ENCODE measurements at regions not wholly inside any gene's neighbourhood (a gene's known extent, or its start where the extent isn't known, plus 50 kb on each side); places are given as distances from the start of the nearest gene placed in this dataset.

DNA sequence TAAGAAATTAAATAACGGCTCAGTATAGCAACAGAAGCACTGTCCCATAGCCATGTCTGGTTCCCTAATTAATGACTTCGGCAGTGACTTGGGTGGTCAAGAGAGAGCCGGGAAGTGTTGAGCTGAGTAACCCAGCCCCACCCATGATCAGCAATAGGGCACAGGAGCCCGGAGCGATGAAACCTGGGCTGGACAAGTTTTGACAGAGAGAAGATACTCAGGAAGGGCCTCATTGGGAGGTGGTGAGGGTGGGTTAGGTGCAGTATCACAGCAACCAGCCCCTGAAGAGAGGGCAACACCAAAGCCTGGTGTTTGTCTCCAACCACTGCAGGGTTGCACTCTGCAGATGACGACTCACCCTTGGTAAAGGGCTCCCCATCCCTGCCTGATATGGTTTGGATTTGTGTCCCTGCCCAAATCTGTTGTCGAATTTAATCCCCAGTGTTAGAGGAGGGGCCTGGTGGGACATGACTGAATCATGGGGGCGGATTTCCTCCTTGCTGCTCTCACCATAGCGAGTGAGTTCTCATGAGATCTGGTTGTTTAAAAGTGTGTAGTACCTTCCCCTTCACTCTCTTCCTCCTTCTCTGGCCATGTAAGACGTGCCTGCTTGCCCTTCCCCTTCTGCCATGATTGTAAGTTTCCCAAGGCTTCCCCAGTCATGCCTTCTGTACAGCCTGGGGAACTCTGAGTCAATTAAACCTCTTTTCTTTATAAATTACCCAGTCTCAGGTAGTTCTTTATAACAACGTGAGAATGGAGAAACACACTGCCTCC, 124.9 kb upstream of the MED13L start:
- DNase-seq (ENCODE audit: low read depth): no peak

DNA sequence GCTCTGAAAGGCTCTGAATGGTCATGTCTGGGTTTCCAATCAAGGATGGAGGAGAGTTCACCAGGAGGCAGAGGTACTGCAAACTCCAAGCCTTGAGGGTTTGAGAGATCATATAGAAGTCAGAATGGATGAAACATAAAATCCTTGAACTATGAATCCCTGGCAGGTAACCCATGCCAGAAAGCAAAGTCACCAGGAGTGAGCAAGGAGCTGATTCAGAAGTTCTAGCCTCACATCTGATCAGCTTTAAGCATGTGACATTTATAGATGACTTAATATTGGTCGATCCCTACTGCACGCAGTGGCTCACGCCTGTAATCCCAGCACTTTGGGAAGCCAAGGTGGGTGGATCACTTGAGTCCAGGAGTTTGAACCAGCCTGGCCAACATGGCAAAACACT, 126.1 kb upstream of the MED13L start:
- no peak for DNase-seq (ENCODE audit: low read depth)

DNA sequence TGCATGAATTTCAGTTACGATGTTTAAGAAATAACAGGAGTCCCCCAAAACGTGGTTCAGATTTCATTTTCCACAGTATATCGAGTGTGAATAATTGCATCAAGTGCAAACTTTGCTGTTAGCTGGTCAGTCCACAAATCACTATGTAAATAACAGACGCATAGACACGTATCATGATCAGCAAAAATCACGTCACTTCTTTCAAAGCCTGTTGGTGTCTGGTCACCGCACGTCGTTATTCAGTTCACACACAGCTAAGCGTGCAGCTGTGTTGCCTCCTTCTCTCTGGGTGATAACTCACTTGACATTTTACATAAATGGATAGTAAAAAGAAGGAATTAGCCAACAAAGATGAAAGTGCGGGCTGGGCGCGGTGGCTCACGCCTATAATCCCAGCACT, 126.8 kb upstream of the MED13L start:
- no peak for DNase-seq (ENCODE audit: low read depth)

DNA sequence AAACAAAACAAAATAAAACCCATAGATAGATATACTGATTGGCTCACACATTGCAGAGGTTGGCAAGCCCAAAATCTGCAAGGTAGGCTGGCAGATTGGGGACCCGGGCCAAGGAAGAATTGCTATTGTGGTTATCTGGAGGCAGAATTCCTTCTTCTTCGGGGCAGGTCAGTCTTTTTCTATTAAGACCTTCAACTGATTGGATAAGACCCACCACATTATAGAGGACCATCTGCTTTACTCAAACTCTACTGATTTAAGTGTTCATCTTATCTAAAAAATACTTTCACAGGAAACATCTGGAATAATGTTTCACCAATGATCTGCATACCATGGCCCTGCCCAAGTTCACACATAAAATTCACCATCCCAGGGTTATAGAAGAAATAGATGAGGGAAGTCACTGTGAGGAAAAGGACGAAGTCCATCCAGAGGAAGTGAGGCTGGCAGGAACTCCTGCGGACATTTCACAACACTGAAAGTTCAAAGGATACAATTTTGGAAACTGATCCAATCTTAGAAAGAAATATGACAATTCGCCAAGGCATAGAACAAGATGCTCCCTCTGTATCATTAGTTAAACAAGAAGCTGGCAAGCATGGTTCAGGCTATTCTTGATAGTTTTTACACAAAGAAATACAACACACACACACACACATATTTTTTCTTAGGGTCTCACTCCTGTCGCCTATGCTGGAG, 127.6 kb upstream of the MED13L start:
- no peak for DNase-seq (ENCODE audit: low read depth)

DNA sequence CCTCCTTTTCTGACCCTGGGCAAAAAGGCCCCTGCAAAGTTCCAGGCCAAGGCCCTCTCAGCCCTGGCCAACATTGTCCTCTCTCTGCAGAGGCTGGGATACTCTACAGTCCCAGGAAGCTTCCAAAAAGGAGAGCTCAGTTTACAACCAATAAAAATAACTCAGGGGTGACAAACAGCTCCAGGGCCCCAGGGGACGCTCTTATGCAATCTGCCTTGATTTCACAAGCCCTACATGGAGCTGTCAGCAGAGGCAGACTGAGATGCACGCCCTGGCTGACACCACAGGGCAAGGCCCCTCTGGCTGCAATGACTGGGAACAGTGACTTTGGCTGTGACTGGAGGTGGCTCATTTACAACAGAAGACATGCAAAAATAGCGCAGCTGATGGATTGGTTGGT, 129.0 kb upstream of the MED13L start:
- no peak for DNase-seq (ENCODE audit: low read depth)

DNA sequence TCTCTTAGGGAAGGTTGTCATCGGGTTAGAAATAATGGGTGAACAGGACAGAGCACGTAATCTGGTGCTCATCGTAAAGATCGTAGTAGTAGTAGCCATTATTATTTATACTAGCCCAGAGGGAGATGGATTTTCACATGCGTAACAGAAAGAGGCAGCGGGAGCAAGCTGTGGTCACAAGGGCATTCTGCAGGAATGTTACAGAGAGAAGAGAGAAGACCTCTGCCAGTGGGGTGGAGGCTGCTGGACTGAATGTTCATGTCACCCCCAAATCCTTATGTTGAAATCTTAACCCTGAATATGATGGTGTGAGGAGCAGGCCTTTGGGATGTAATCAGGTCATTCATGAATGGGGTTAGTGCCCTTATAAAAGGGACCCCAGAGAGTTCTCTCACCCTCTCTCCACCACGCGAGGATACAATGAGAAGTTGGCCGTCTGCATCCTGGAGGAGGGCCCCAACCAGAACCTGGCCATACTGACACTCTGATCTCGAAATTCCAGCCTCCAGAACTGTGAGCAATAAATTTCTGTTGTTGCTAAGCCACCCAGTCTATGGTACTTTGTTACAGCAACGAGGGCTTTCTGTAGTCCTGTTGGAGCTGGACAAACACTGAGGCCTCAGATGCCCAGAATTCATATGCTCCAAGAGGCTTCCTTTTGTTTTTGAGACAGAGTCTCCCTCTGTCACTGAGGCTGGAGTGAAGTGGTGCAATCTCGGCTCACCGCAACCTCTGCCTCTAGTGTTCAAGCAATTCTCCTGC, 131.2 kb upstream of the MED13L start:
- no peak for DNase-seq (ENCODE audit: low read depth)

DNA sequence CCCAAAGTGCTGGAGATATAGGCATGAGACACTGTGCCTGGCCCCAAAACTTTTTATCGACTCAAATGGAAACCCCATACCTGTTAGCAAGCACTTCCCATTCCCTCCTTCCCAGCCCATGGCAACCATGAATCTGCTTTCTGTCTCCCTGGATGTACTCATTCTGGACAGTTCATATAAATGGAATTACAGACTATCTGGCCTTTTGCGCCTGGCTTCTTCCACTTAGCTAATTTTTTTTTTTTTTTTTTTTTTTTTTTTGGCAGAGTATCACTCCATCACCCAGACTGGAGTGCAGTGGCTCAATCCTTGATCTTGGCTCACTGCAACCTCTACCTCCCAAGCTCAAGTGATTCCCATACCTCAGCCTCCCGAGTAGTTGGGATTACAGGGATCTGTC, 134.5 kb upstream of the MED13L start:
- no peak for DNase-seq (ENCODE audit: low read depth)

DNA sequence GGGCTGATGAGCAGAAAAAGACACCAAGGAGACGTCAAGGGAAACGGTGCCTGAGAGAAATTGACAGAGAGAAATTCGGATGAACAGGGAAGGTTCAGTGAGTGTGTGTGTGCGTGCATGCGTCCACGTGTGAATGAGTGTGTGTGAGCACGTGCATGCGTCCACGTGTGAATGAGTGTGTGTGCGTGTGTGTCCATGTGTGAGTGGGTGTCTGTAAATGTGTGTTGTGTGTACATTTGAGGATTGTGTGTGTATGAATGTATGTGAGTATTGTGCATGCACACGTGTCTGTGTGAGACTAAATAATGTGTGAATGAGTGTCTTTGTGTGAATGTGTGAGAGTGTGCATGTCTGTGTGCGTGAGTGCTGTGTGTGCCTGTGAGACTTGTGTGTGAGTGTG, 137.4 kb upstream of the MED13L start:
- DNase-seq (ENCODE audit: low read depth): no peak

DNA sequence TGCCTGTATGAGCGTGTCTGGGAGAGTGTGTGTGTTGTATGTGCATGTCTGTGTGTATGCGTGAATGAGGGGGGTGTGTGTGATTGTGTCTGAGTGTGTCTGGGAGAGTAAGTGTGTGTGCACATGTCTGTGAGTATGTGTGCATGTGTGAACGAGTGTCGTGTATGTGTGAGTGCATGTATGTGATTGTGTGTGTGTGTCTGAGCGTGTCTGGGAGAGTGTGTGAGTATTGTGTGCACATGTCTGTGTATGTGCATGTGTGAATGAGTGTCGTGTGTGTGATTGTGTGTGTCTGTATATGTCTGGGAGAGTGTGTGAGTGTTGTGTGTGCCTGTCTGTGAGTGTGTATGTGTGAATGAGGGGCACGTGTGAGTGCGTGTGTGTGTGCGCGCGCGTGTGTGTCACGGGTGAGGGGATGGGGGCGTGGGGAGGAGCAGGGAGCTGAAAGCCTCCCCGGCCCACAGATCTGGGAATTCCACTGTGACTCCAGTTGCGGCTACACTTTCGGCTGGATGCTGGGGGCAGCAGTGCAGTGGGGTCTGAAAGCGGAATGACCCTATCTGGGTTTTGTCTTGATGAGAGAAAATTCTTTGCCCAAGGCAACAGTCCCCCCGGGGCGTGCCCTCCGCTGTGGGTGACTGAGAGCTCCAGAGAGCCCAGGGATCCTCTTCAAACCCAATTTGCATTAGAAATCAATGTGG, 138.1 kb upstream of the MED13L start:
- no peak for DNase-seq (ENCODE audit: low read depth)

DNA sequence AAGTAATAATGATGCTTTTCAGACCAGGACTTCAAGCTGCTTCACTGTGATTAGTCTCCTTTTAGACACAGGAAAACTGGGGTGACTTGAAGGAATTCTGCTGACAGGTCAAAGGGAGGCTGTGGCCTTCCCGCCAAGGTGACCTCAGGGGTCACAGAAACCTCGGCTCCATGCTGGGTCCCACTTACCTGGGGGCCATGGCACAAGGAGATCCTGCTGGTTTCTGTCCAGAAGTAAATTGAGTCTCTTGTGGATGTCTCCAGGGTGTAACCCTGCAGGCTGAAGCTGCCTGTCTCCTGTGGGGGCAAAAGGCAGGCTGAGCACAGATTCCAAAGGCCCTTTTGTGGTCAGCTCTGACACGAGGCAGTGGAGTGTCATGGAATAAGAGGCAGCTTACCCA, 138.7 kb upstream of the MED13L start:
- DNase-seq (ENCODE audit: low read depth): no peak

DNA sequence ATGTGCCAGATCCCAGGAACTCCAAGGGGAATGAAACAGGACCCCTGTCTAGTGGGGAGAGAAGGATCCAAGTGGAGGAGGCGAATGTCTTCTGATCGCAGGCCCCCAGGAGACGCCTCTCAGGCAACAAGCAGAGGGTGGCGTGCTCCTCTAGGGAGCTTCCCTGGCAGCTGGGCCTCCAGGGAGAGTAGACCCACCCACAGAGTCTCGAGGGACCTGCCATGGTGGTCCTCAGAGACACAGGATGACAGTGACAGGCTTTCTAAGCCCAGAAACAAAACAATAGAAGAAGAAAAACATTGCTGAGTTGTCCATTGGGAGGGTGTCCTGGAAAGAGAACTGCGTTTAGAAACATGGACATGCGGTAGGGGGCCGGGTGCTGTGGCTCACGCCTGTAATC, 140.6 kb upstream of the MAP1LC3B2 start:
- no peak for DNase-seq (ENCODE audit: low read depth)

DNA sequence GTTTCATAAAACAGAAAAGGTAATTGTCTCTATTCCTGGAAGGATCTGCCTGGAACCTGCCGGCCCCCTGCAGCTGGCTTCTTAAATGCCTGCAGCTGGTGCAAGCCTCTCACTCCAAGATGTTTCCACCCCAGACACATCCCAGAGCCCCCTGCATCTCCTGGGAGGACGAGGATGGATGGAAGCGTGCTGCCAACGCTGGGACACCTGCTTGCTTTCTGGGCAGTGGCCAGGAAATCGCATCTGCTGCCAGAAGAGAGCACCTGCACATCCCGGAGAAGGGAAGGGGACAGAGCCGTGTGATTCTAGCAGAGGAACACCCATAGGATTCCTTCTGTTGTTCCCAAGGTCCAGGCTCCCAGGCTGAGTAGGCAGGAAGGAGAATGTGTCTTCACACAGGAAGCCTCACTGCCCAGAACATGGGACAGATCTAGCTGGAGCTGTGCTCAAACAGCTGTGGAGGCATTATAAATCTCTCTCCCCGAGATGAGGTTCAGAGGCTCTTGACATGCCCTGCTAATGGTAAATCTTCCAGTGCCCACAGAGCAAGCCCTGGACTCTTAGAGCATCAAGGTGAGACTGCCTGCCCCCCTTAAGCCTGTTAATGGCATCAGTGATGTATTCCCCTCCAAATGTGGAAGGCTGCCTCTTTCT, 138.8 kb upstream of the MAP1LC3B2 start:
- DNase-seq (ENCODE audit: low read depth): no peak

DNA sequence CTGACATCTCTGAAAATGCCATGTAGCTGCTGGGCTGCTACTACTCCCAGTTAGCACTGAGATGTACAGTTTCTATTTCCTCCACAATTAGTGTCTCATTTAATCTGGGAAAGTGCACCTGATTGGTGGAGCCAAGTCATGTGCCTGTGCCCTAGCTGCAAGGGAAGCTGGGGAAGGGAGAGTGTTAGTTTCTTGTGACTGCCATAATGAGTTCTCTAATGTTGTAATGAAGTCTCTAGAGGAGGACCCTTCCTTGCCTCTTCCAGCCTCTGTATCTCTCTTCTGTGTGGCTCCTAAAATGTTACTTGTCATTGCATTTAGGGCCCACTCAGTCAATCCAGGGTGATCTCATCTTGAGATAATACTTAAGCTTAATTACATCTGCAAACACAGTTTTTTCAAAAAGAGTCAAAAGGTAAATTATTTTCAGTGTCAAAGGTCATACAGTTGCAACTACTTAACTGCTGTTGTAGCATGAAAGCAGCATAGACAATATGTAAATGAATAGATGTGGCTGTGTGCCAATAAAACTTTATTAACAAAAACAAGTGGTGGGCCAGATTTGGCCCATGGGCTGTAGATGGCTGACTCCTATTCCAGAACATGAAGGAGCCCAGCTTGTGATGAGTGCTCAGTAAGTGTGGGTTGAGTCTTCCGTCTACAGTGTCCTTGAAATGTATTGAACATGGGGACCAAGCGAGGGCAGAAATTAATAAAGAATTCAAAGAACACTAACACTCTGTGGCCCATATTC, 137.2 kb upstream of the MAP1LC3B2 start:
- DNase-seq (ENCODE audit: low read depth): no peak

DNA sequence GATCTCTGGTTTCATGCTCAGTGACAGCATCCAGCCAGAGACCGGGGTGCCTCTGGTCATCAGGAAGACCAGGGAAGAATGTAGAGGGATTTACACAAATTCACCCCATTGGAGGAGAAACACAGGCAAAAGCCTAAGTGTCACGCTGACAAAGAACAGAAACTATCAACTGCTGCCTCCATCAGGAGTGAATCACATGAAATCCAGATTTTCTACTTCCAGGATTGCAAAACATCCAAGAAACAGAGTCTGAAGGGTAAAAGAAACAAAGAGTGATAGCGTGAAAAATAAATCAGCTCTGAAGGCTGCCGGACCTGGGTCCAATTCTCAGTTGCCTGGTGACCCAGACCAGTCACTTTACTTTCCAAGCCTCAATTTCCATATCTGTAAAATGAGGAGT, 136.1 kb upstream of the MAP1LC3B2 start:
- DNase-seq (ENCODE audit: low read depth): no peak

DNA sequence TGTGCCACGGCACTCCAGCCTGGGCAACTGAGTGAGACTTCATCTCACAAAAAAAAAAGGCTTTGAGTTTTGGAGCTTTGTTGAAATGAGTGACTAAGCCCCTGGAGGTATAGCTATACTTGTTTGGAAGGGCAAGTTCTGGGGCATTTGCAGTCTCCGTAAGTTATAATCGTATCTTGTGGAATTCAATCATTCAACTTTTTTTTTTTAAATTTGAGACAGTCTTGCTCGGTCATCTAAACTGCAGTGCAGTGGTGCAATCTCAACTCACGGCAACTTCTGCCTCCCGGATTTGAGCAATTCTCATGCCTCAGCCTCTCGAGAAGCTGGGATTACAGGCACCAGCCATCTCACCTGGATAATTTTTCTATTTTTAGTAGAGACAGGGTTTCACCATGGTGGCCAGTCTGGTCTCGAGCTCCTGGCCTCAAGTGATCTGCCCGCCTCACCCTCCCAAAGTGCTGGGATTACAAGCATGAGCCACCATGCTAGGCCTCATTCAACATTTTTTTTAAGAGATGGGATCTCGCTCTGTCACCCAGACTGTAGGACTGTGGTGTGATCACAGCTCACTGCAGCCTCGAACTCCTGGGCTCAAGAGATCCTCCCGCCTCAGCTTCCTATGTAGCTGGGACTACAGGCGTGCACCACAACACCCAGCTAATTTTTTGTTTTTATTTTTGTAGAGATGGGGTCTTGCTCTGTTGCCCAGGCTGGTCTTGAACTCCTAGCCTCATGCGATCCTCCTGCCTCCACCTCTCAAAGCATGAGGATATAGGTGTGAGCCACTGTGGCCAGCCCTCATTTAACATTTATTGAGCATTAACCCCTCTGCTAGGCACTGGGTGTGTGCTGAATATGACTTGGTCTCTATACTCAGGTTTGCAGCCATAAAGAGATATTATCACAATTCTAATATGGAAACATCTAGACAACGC, 133.7 kb upstream of the MAP1LC3B2 start:
- DNase-seq (ENCODE audit: low read depth): no peak

DNA sequence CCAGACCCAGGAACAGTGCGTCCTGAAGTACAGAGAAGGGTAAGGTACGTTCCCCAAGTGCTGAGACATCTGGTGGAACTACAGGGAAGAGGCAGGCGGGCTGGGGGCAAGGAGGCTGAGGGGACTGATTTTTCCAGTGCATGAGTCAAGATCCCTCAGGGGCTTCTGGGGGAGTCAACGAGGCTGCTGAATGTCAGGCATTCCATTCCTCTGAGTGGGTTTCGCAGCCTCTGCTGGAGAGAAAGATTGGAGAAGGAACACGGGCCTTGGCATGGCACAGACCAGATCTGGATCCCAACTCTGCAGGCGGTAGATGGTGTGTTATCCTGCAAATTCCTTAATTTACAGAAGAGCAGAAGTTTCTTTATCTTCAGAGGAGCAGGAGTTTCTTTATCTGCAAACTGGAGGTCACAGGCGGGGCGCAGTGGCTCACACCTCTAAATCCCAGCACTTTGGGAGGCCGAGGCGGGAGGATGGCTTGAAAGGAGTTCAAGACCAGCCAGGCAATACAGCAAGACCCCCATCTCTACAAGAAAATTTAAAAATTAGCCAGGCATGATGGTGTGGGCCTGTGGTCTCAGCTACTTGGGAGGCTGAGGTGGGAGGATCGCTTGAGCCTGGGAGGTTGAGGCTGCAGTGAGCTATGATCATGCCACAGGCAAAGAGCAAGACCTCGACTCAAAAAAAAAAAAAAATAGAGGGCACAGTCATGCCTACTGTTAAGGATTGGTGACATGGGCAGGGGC, 132.6 kb upstream of the MAP1LC3B2 start:
- DNase-seq (ENCODE audit: low read depth): no peak

DNA sequence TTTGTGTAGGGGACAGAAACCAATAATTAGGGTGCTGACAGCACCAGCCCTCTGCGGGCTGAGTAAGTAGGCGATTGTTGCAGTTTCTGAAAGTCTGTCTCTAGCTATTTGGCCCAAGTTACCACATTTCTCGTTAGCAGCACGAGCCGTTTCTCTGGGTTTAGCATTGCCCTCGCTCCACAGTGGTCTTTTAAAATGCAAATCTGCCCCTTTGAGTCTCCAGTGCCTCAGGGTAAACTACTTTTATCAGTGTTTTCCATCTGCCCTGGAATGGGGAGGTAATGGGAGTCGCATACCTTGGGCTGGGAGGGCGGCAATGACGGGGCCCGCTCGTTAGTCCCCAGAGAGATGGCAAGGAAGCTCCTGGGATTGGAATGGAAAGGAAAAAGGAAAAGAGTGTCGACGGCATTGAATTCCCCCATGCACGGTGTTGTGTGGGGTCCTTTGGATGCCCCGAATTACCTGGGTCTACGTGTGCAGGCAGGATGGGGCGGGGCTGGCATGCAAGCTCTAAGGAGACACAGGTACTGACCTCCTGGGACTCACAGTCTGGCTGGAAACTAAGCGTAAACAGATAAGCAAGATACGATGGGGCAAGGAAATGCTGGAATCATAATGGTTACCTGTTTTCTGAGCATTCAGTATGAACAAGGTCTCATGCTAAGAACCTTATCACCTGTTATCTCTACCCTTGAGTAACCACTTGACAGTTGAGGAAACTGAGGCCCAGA, 131.8 kb upstream of the MAP1LC3B2 start:
- no peak for DNase-seq (ENCODE audit: low read depth)

DNA sequence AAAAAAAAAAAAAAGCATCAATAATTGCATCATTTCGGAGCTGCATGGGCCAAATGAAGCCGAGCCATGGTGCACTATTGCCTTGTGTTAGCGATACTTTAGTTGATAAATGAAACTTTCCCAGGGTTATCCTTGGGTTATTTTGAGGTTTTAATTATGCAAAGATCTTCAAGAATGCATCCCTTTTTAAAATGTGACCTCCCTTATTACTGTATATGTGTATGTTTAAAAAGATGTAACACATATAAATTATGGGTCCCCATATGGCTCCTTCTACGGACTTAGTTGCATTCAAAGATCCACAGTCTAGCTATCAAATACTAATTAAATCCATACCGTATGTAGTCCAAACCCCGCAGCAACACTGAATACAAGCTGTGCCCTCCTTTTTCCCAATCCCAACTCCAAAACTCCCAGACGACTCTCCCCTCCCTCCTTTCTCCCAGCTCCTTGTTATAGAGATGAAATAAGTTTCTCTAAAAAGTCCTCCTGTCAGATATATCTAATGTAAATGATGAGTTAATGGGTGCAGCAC, 129.3 kb upstream of the MAP1LC3B2 start:
- no peak for DNase-seq (ENCODE audit: low read depth)

Data from stimulated activated CD8-positive, alpha-beta memory T cell treated with anti-CD3 and anti-CD28 coated beads, Interleukin-15, amount 100 ng/mL, for 24 hours (primary cell).